ENCODE measurements at regions not wholly inside any gene's neighbourhood (a gene's known extent, or its start where the extent isn't known, plus 50 kb on each side); places are given as distances from the start of the nearest gene placed in this dataset.
"Not testable (repeated sequence)": the region's sequence is repeated elsewhere in the genome, so short reads cannot be mapped to it uniquely, and the experiment has no call there.

- Mint-ChIP-seq H3K27ac (no peak overlapping the region), H3K4me3 (no peak overlapping the region), H3K4me1 (no peaks in the 10 kb centered on the region), H3K27me3 (peaks cover 6 to 10% (median 7%) of the 10 kb centered on the region in 3 donors), H3K36me3 (no peaks in the 10 kb centered on the region), H3K9me3 (peaks cover 0 to 7% (median 0%) of the 10 kb centered on the region in 7 donors)
- ATAC-seq (ENCODE audit: low read depth in 2 of 2) (no peak), DNase-seq (no peak)
These were observed 158.2 kb upstream of the ABI3BP start for GRCh38 chr3:101151286-101151913.

- ATAC-seq (ENCODE audit: low read depth in 2 of 2) (no peak), DNase-seq (no peak)
- no peak overlapping the region for H3K4me3 Mint-ChIP-seq
- peaks cover 0 to 7% (median 0%) of the 10 kb centered on the region in 7 donors for H3K9me3 Mint-ChIP-seq
- H3K27me3 Mint-ChIP-seq, result peaks cover 6 to 10% (median 7%) of the 10 kb centered on the region in 3 donors
- no peak overlapping the region for H3K27ac Mint-ChIP-seq
- no peaks in the 10 kb centered on the region for H3K4me1 Mint-ChIP-seq
- H3K36me3 Mint-ChIP-seq, result no peaks in the 10 kb centered on the region
These were observed 157.3 kb upstream of the ABI3BP start for GRCh38 chr3:101150504-101150903.

GRCh38 chr3:101149707-101150106 is 156.5 kb upstream of the ABI3BP start:
- Mint-ChIP-seq H3K4me3 (no peak overlapping the region), H3K9me3 (peaks cover 0 to 7% (median 0%) of the 10 kb centered on the region in 7 donors), H3K4me1 (no peaks in the 10 kb centered on the region), H3K27me3 (peaks cover 6 to 7% (median 6%) of the 10 kb centered on the region in 3 donors), H3K36me3 (no peaks in the 10 kb centered on the region), H3K27ac (no peak overlapping the region)
- DNase-seq, result no peak
- ATAC-seq (ENCODE audit: low read depth in 2 of 2), result no peak

GRCh38 chr3:101149251-101149650 is 156.0 kb upstream of the ABI3BP start:
- Mint-ChIP-seq H3K4me1 (no peaks in the 10 kb centered on the region), H3K36me3 (no peaks in the 10 kb centered on the region), H3K27ac (no peak overlapping the region), H3K9me3 (peaks cover 0 to 7% (median 0%) of the 10 kb centered on the region in 7 donors), H3K27me3 (peaks cover 6 to 7% (median 6%) of the 10 kb centered on the region in 3 donors), H3K4me3 (no peak overlapping the region)
- DNase-seq (no peak), ATAC-seq (ENCODE audit: low read depth in 2 of 2) (no peak)

- no peak overlapping the region for H3K27ac Mint-ChIP-seq
- ATAC-seq (ENCODE audit: low read depth in 2 of 2) (no peak), DNase-seq (no peak)
- no peaks in the 10 kb centered on the region for H3K4me1 Mint-ChIP-seq
- peaks cover 0 to 7% (median 0%) of the 10 kb centered on the region in 7 donors for H3K9me3 Mint-ChIP-seq
- no peak overlapping the region for H3K4me3 Mint-ChIP-seq
- peaks cover 6 to 7% (median 6%) of the 10 kb centered on the region in 3 donors for H3K27me3 Mint-ChIP-seq
- H3K36me3 Mint-ChIP-seq, result no peaks in the 10 kb centered on the region
These were observed 154.8 kb upstream of the ABI3BP start for GRCh38 chr3:101148001-101148400.

- Mint-ChIP-seq H3K36me3 (no peaks in the 10 kb centered on the region), H3K4me3 (no peak overlapping the region), H3K27ac (no peak overlapping the region)
These were observed 153.7 kb upstream of the ABI3BP start for GRCh38 chr3:101146946-101147345.

GRCh38 chr3:101144105-101144504 is 150.9 kb upstream of the ABI3BP start:
- Mint-ChIP-seq H3K9me3 (peaks cover 0 to 7% (median 0%) of the 10 kb centered on the region in 7 donors), H3K27ac (no peak overlapping the region), H3K4me1 (no peaks in the 10 kb centered on the region), H3K27me3 (peaks cover 0 to 11% (median 6%) of the 10 kb centered on the region in 3 donors), H3K4me3 (no peak overlapping the region), H3K36me3 (no peaks in the 10 kb centered on the region)
- ATAC-seq (ENCODE audit: low read depth in 2 of 2) (no peak), DNase-seq (no peak)

More at GRCh38 chr3:101146946-101147345, 153.7 kb upstream of the ABI3BP start:
- no peak for ATAC-seq (ENCODE audit: low read depth in 2 of 2)
- DNase-seq, result no peak
- Mint-ChIP-seq H3K27me3 (peaks cover 7 to 10% (median 9%) of the 10 kb centered on the region in 3 donors), H3K4me1 (no peaks in the 10 kb centered on the region), H3K9me3 (peaks cover 0 to 7% (median 0%) of the 10 kb centered on the region in 7 donors)

- DNase-seq (no peak), ATAC-seq (ENCODE audit: low read depth in 2 of 2) (no peak)
- Mint-ChIP-seq H3K27ac (no peak overlapping the region), H3K36me3 (no peaks in the 10 kb centered on the region), H3K27me3 (peaks cover 0 to 11% (median 10%) of the 10 kb centered on the region in 3 donors), H3K4me3 (no peak overlapping the region), H3K4me1 (no peaks in the 10 kb centered on the region), H3K9me3 (peaks cover 0 to 7% (median 0%) of the 10 kb centered on the region in 7 donors)
These were observed 149.8 kb upstream of the ABI3BP start for GRCh38 chr3:101143012-101143411.

GRCh38 chr3:101142160-101142559 is 148.9 kb upstream of the ABI3BP start:
- Mint-ChIP-seq H3K4me3 (no peak overlapping the region), H3K4me1 (no peaks in the 10 kb centered on the region), H3K36me3 (no peaks in the 10 kb centered on the region), H3K27ac (no peak overlapping the region), H3K27me3 (peaks cover 0 to 11% (median 9%) of the 10 kb centered on the region in 3 donors), H3K9me3 (peaks cover 0 to 4% (median 0%) of the 10 kb centered on the region in 7 donors)
- ATAC-seq (ENCODE audit: low read depth in 2 of 2) (no peak), DNase-seq (no peak)

- Mint-ChIP-seq H3K27me3 (peaks cover 0 to 11% (median 7%) of the 10 kb centered on the region in 3 donors), H3K27ac (no peak overlapping the region), H3K4me1 (no peaks in the 10 kb centered on the region), H3K4me3 (no peak overlapping the region), H3K36me3 (no peaks in the 10 kb centered on the region), H3K9me3 (peaks cover 0 to 3% (median 0%) of the 10 kb centered on the region in 7 donors)
- ATAC-seq (ENCODE audit: low read depth in 2 of 2) (no peak), DNase-seq (no peak)
These were observed 147.9 kb upstream of the ABI3BP start for GRCh38 chr3:101141135-101141534.

GRCh38 chr3:101138817-101139216 is 145.6 kb upstream of the ABI3BP start:
- no peaks in the 10 kb centered on the region for H3K36me3 Mint-ChIP-seq
- no peak for ATAC-seq (ENCODE audit: low read depth in 2 of 2)
- no peak overlapping the region for H3K27ac Mint-ChIP-seq
- no peak for DNase-seq
- peaks cover 0 to 3% (median 0%) of the 10 kb centered on the region in 7 donors for H3K9me3 Mint-ChIP-seq
- H3K4me3 Mint-ChIP-seq, result no peak overlapping the region
- peaks cover 0 to 6% (median 0%) of the 10 kb centered on the region in 3 donors for H3K4me1 Mint-ChIP-seq
- H3K27me3 Mint-ChIP-seq, result peaks cover 0 to 11% (median 7%) of the 10 kb centered on the region in 3 donors

- ATAC-seq (ENCODE audit: low read depth in 2 of 2) (no peak), DNase-seq (no peak)
- Mint-ChIP-seq H3K36me3 (peaks cover 4 to 12% of the 10 kb centered on the region in 2 donors), H3K27ac (no peak overlapping the region), H3K9me3 (peaks cover 5 to 21% (median 11%) of the 10 kb centered on the region in 7 donors), H3K27me3 (peaks cover 4% of the 10 kb centered on the region in 3 donors), H3K4me3 (no peak overlapping the region), H3K4me1 (peaks cover 0 to 11% (median 0%) of the 10 kb centered on the region in 3 donors)
These were observed 141.1 kb upstream of the ABI3BP start for GRCh38 chr3:101134331-101134730.

- Mint-ChIP-seq H3K36me3 (peaks cover 4 to 12% of the 10 kb centered on the region in 2 donors), H3K27me3 (peaks cover under 1 to 6% (median 4%) of the 10 kb centered on the region in 3 donors), H3K4me3 (peak overlapping the region in 1 of 8 donors; percentile 17), H3K9me3 (peaks cover 5 to 21% (median 11%) of the 10 kb centered on the region in 7 donors), H3K4me1 (peaks cover 0 to 11% (median 0%) of the 10 kb centered on the region in 3 donors), H3K27ac (no peak overlapping the region)
- no peak for DNase-seq
- no peak for ATAC-seq (ENCODE audit: low read depth in 2 of 2)
These were observed 140.4 kb upstream of the ABI3BP start for GRCh38 chr3:101133652-101134051.

GRCh38 chr3:101133197-101133596 is 140.0 kb upstream of the ABI3BP start:
- not testable (repeated sequence) for H3K27ac Mint-ChIP-seq; ATAC-seq (ENCODE audit: low read depth in 2 of 2); H3K4me3 Mint-ChIP-seq; H3K27me3 Mint-ChIP-seq; DNase-seq
- Mint-ChIP-seq H3K9me3 (peaks cover 5 to 21% (median 11%) of the 10 kb centered on the region in 7 donors), H3K4me1 (peaks cover 0 to 11% (median 0%) of the 10 kb centered on the region in 3 donors), H3K36me3 (peaks cover 4 to 12% of the 10 kb centered on the region in 2 donors)

Data from naive B cell (primary cell).